ENCODE measurements at regions not wholly inside any gene's neighbourhood (a gene's known extent, or its start where the extent isn't known, plus 50 kb on each side); places are given as distances from the start of the nearest gene placed in this dataset.
A peak's percentile ranks its signal among the peaks of the same experiment; 100 is the strongest.

GRCh38 chr18:47606526-47606925, 323.9 kb downstream of the SMAD2 start:
- Histone ChIP-seq H3K36me3 (ENCODE audit: low read depth) (no peaks in the 10 kb centered on the region), H3K9me3 (no peaks in the 10 kb centered on the region), H3K4me1 (ENCODE audit: low read depth) (no peaks in the 10 kb centered on the region), H3K4me3 (no peak overlapping the region)
- no peak for ATAC-seq
- no peak for DNase-seq
- TF ChIP-seq CTCF (IDR thresholded peaks at IDR 0.05), result no peak
- intact Hi-C loops (cut with DNase I, micrococcal nuclease), result no loop called here

GRCh38 chr18:47605093-47605492, 325.4 kb downstream of the SMAD2 start:
- intact Hi-C loops (cut with DNase I, micrococcal nuclease), result no loop called here

GRCh38 chr18:47604021-47604420, 326.4 kb downstream of the SMAD2 start:
- no peak for TF ChIP-seq CTCF (IDR thresholded peaks at IDR 0.05)
- DNase-seq, result no peak
- no peak for ATAC-seq

More at GRCh38 chr18:47605093-47605492, 325.4 kb downstream of the SMAD2 start:
- no peak for DNase-seq
- ATAC-seq, result no peak
- Histone ChIP-seq H3K4me3 (no peak overlapping the region), H3K9me3 (no peaks in the 10 kb centered on the region), H3K36me3 (ENCODE audit: low read depth) (no peaks in the 10 kb centered on the region), H3K4me1 (ENCODE audit: low read depth) (no peaks in the 10 kb centered on the region)
- no peak for TF ChIP-seq CTCF (IDR thresholded peaks at IDR 0.05)

GRCh38 chr18:47603158-47603557, 327.3 kb downstream of the SMAD2 start:
- no peak for DNase-seq
- ATAC-seq, result no peak
- Histone ChIP-seq H3K4me3 (no peak overlapping the region), H3K36me3 (ENCODE audit: low read depth) (no peaks in the 10 kb centered on the region), H3K9me3 (no peaks in the 10 kb centered on the region), H3K4me1 (ENCODE audit: low read depth) (no peaks in the 10 kb centered on the region)
- intact Hi-C loops (cut with DNase I, micrococcal nuclease), result no loop called here
- no peak for TF ChIP-seq CTCF (IDR thresholded peaks at IDR 0.05)

More at GRCh38 chr18:47604021-47604420, 326.4 kb downstream of the SMAD2 start:
- Histone ChIP-seq H3K4me3 (no peak overlapping the region), H3K9me3 (no peaks in the 10 kb centered on the region), H3K36me3 (ENCODE audit: low read depth) (no peaks in the 10 kb centered on the region), H3K4me1 (ENCODE audit: low read depth) (no peaks in the 10 kb centered on the region)
- intact Hi-C loops (cut with DNase I, micrococcal nuclease), result no loop called here

- intact Hi-C loops (cut with DNase I, micrococcal nuclease), result no loop called here
- Histone ChIP-seq H3K9me3 (no peaks in the 10 kb centered on the region), H3K36me3 (ENCODE audit: low read depth) (no peaks in the 10 kb centered on the region), H3K4me1 (ENCODE audit: low read depth) (no peaks in the 10 kb centered on the region), H3K4me3 (no peak overlapping the region)
- DNase-seq, result peak in 2 of 3 donors; percentile 17 to 35
- peak; percentile 75 for ATAC-seq
- TF ChIP-seq CTCF (IDR thresholded peaks at IDR 0.05), result no peak
Observed at GRCh38 chr18:47602273-47602897, 328.1 kb downstream of the SMAD2 start.
